ENCODE measurements at regions not wholly inside any gene's neighbourhood (a gene's known extent, or its start where the extent isn't known, plus 50 kb on each side); places are given as distances from the start of the nearest gene placed in this dataset.

DNA sequence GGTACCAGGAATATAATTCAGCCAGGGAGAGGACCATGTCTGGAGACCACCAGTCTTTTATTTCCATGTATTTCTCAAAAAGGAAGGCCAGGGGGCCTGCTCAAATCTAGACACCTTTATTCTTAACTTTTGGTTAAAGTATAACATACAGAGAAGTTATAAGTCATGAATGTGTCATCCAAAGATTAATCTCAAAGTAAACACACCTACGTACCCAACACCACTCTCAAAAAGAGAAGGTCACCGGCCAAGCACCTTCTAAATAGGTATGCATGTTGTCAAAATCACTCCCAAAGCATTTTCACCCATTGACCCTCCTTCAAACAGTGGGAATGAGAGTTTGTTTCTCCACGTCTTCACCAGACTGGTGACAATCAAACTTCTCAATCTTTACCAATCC lies 60.0 kb upstream of the FZD10 start:
- no peak for DNase-seq (ENCODE audit: low read depth in 2 of 2)

DNA sequence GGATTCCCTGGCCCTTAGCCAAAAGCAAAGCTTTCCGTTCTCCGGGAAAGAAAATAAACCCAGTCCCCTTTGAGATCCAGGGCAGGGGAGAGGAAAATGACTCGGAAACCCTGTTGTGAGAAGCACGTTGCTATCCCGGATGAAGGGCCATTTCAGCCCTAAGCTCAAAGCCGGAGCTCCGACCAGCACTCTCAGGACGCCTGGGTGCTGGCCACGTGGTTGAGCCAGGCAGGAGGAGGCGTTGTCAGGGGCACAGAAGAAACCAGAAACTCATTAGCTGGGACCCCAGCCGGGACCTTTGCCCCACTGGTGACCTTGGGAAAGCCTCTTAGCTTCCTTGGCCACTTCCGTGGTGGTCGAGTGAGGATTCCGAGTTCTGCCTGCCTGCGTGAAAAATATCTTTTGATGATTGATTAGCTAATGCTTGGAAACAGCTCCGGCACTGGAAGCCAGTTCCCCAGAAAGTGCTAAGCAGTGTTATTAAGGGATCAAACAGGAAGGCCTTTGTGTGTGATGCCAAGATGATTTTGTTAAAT lies 57.6 kb upstream of the FZD10 start:
- DNase-seq (ENCODE audit: low read depth in 2 of 2): no peak

DNA sequence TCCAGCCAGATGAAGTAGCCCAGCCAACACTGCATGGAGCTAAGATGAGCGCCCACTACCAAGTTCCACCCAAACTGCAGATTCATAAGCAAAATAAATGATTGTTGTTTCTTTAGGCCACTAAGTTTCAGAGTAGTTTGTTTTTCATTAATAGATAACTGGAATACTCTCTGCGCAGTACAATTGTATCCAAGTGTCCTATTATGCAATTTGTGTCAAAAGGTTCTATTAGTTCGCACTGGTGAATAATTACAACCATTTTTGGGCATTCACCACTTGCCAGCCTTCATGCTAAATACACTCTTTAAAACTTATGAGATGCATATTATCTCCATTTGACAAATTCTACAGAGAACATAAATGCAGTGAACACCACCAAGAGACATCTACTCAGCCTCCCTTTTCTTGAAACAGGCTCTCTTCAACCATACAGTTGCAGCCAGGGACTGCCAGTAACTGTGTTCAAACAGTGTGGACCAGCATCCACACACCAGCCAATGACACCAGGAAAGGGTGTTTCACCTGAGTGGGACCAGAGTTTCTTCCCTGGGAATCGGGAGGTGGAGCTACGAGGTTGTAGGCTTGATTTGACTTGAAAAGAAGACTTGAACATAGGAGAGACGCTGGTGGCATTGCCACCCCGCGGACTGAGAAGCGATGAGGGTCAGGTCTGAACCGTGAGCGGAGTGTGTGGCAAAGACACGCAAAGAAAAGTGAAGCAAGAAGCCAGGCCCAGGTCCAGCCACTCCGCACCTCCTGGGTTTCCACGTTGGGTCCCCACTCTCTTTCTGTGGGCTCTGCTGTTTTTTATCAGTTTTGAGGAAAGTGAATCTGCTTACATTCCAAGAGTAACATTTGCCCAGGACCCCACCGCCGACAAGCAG lies 53.0 kb upstream of the FZD10 start:
- DNase-seq (ENCODE audit: low read depth in 2 of 2): no peak

DNA sequence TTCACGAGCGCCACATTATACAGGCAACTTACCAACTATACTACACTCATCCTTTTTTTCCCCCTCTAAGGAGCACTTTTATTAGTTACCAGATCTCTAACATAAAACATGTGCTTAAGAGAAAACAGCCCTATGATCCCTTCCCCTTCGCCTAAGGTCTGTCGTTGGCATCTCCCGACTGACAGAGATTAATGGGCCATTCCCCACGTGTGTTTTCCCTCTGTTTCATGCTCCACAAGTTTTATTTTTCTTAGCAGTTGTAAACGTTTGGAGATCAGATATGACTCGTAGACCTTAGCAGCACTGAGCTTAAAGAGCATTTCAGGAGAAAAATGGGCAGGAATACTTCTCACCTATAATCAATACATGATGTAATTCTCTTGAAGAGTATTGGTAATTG lies 51.4 kb upstream of the FZD10 start:
- no peak for DNase-seq (ENCODE audit: low read depth in 2 of 2)

DNA sequence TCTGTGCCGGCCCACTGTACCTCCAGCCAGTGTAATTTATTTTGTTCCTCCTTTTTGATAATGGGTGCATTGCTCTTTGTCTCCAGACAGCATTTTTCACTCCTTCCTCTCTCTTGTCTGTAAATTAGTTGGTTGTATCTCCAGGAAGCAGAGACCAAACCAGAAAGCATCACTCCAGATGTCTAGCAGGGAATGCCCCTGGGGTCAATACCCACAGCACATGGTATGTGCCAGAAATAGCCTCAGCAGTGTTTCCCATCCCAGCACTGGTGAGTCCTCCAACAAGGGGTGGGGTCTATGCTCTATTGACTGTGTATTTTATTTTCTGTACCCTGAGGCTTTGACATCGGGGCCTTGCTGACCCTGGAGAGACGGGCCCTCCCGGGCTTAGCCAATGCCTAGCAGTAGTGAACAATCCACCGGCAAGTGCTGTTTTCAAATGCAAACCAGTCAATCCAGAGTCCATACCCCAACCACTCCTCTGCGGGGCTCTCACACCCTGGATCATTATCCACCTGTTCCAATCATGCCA lies 50.2 kb upstream of the FZD10 start:
- no peak for DNase-seq (ENCODE audit: low read depth in 2 of 2)
